ENCODE measurements at regions not wholly inside any gene's neighbourhood (a gene's known extent, or its start where the extent isn't known, plus 50 kb on each side); places are given as distances from the start of the nearest gene placed in this dataset.
"Not testable (repeated sequence)": the region's sequence is repeated elsewhere in the genome, so short reads cannot be mapped to it uniquely, and the experiment has no call there.

GRCh38 chr11:67803519-67803918 is 129.1 kb upstream of the ALDH3B2 start:
- TF ChIP-seq CTCF (IDR thresholded peaks at IDR 0.05); REST (IDR thresholded peaks at IDR 0.05; ENCODE audit: insufficient read depth in 1 of 2, low read depth in 2 of 2, low read length in 1 of 2): not testable (repeated sequence)

Measured in Panc1 (cell line).